BLaER1 treated with 17β-estradiol and CSF1 and Interleukin-3, amounts not matched to agents 10 nM and 100 nM (cell line): ENCODE measurements at regions not wholly inside any gene's neighbourhood (a gene's known extent, or its start where the extent isn't known, plus 50 kb on each side); places are given as distances from the start of the nearest gene placed in this dataset.
A peak's percentile ranks its signal among the peaks of the same experiment; 100 is the strongest.

Experiments
- H3K27ac ChIP-seq, 11 experiments: shearing (Covaris generic); formaldehyde crosslinking; 2 replicates each; pipeline ENCODE4 v1.8.1; 2022
- H3K27me3 ChIP-seq, 11 experiments: shearing (Covaris generic); formaldehyde crosslinking; 2 replicates each; pipeline ENCODE4 v1.8.1; 2022
- H3K36me3 ChIP-seq, 11 experiments: shearing (Covaris generic); formaldehyde crosslinking; 2 replicates each; pipeline ENCODE4 v1.8.1; 2022
- H3K4me1 ChIP-seq, 10 experiments: shearing (Covaris generic); formaldehyde crosslinking; 2 replicates each; pipeline ENCODE4 v1.8.1; 2022
- H3K4me2 ChIP-seq, 11 experiments: shearing (Covaris generic); formaldehyde crosslinking; 2 replicates each; pipeline ENCODE4 v1.8.1; 2022
- H3K4me3 ChIP-seq, 10 experiments: shearing (Covaris generic); formaldehyde crosslinking; 2 replicates each; pipeline ENCODE4 v1.8.1; 2022
- H3K9ac ChIP-seq, 11 experiments: shearing (Covaris generic); formaldehyde crosslinking; 2 replicates each; pipeline ENCODE4 v1.8.1; 2022
- H3K9me3 ChIP-seq, 11 experiments: shearing (Covaris generic); formaldehyde crosslinking; replicated peaks in 1 of 11; 2 replicates each; pipeline ENCODE4 v1.8.1; 2022
- H4K20me1 ChIP-seq, 11 experiments: shearing (Covaris generic); formaldehyde crosslinking; 2 replicates each; pipeline ENCODE4 v1.8.1; 2022
- Cebpa-rat ChIP-seq, 11 experiments: shearing (Covaris generic); IDR thresholded peaks; 2 replicates each; pipeline ENCODE4 v1.8.1; 2022

DNA sequence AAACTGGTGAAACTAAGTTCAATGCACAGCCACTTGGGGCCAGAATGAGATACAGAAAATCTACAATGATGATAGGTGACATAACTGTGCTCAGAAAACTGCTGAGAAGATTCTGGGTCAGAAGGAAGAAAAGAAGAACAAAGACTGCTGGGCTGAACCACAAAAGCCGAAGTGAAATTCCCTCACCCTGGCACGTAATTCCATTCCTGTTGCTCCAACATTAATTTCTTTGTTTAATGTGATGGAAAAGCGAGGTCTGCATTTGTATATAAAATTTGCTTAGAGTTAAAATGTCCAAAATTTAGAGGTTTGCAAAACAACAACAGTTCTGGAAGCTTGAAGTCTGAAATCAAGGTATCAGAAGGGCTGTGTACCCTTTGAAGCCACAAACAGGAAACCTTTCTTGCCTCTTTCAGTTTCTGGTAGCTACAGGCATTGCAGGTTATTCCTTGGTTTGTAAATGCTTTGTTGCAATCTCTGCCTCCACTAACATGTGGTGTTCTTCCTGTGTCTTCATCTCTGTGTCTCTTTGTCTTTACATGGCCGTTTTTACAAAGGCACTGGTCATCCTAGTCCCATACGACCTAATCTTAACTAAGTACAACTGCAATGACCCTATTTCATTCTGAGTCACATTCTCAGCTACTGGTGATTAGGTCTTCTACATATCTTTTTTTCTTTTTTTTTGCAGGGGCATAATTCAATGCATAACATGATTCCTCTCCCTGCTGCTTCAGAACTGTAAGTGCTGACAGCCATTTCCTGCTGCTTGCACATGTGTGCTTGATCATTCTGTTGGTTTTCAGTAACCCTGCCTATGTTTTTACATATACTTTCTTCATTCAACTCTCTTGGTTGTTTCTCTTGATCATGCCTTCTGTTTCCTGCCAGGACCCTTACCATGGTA is 603.0 kb upstream of the CDH8 start:
- no peaks in the 10 kb centered on the region for H3K9me3 ChIP-seq
- H3K4me1 ChIP-seq, result peaks cover 10 to 26% (median 19%) of the 10 kb centered on the region in 10 experiments
- H3K4me3 ChIP-seq, result no peak overlapping the region
- TF ChIP-seq Cebpa-rat (IDR thresholded peaks at IDR 0.05), result peak in 2 of 11 experiments; percentile 29 to 47; a peak in 2 of 22 replicates
- no peaks in the 10 kb centered on the region for H3K36me3 ChIP-seq
- H4K20me1 ChIP-seq, result no peaks in the 10 kb centered on the region
- H3K27me3 ChIP-seq, result no peaks in the 10 kb centered on the region
- peak overlapping the region in 4 of 11 experiments; percentile 13 to 55 (median 36); a peak in 6 of 22 replicates for H3K9ac ChIP-seq
- peak overlapping the region in 9 of 11 experiments; percentile 3 to 77 (median 49); a peak in 14 of 22 replicates for H3K27ac ChIP-seq
- peak overlapping the region; percentile 27 to 73 (median 47) for H3K4me2 ChIP-seq

DNA sequence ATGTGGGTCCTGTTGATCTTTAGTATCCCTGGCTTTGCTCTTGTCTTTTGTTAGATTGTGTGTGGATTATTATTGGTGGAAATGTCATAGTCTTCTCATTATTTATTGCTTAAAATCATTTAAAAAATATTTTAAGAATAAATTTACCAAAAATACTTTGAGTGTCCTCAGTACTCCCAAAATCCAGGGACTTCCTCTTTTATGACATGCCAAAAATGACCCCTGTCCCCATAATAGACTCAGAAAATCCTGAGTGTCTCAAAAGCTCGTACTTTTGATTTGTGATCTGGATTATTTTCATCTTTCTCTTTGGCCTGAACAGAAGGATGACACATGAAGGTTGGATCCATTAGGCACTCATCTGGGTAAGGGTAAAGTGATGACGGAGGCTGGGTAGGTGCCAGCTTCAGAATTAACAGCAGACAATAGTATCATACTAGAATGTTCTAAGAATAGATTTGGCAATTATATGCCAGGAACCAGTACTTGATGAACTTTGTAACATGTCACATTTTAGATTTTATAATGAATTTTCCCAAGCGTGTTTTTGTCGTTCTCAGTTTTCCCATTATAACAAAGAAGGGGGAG is 602.2 kb upstream of the CDH8 start:
- H3K9me3 ChIP-seq, result no peaks in the 10 kb centered on the region
- no peaks in the 10 kb centered on the region for H3K36me3 ChIP-seq
- no peaks in the 10 kb centered on the region for H3K27me3 ChIP-seq
- H3K4me3 ChIP-seq, result no peak overlapping the region
- peak overlapping the region; percentile 27 to 73 (median 47); a peak in 20 of 22 replicates for H3K4me2 ChIP-seq
- H4K20me1 ChIP-seq, result no peaks in the 10 kb centered on the region
- TF ChIP-seq Cebpa-rat (IDR thresholded peaks at IDR 0.05), result no peak
- peaks cover 10 to 26% (median 19%) of the 10 kb centered on the region in 10 experiments for H3K4me1 ChIP-seq
- H3K27ac ChIP-seq, result peak overlapping the region in 6 of 11 experiments; percentile 40 to 77 (median 60); a peak in 11 of 22 replicates
- peak overlapping the region in 1 of 11 experiments; percentile 39; a peak in 2 of 22 replicates for H3K9ac ChIP-seq

DNA sequence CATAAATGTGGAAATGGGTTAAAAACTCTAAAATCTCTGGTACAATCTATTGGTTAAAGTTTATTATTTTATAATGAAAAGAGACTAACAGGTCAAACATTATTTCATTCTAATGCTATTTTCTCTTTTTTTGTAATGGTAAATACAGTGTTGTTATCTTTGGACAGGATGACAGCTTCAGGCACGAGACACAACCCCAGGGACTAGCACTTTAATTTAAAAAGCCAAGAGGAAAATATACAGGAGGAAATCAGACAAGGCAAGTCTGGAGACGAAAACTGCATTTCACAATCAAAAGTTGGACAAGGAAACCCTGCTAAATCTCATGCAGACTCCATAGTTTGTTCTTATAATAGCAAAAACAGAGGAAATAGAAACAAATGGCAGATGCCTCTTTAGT is 589.1 kb upstream of the CDH8 start:
- Histone ChIP-seq H3K4me2 (no peak overlapping the region), H4K20me1 (no peaks in the 10 kb centered on the region), H3K4me3 (no peak overlapping the region), H3K36me3 (no peaks in the 10 kb centered on the region), H3K27ac (no peak overlapping the region), H3K9ac (no peak overlapping the region), H3K4me1 (no peaks in the 10 kb centered on the region), H3K27me3 (no peaks in the 10 kb centered on the region), H3K9me3 (no peaks in the 10 kb centered on the region)
- no peak for TF ChIP-seq Cebpa-rat (IDR thresholded peaks at IDR 0.05)

DNA sequence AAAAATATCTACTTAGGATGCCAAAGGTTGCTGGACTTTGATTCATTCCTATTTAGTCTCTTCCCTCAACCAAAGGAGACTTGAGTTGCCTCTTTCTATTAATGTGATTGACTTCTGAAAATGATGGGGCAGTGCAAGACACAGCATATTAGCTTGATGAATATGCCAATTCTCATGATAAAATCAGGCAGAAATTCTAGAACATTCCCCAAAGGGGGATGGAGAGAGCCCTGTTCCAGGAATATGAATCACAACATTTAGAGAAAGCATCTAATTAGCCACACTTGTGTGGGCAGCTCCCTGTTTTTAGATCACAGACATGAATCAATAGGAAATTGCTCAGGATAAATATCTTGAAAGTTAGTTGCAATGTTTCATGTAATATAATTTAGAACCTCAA is 584.0 kb upstream of the CDH8 start:
- no peak for TF ChIP-seq Cebpa-rat (IDR thresholded peaks at IDR 0.05)
- no peaks in the 10 kb centered on the region for H3K27me3 ChIP-seq

DNA sequence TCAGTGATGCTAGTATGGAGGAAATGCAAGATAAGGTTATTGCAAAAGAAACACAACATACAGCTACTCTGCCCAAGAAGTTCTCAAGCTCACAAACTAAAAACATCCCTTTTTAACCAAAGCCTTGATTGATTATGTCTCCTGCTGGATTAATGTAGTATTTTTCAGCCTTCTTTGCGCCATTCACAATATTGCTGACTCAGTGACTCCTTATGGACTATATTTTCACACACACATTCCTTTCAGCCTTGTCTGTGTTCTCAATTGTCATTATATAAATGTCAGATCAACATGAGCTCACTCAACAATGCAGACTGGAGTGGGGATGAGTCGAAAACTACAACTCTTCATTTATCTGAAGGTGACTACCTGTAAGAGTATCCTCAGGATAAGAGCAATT is 579.3 kb upstream of the CDH8 start:
- Histone ChIP-seq H3K4me3 (no peak overlapping the region), H3K9me3 (no peaks in the 10 kb centered on the region; a peak in 1 of 22 replicates), H3K4me1 (no peaks in the 10 kb centered on the region), H3K9ac (no peak overlapping the region), H4K20me1 (no peaks in the 10 kb centered on the region), H3K27ac (no peak overlapping the region), H3K4me2 (no peak overlapping the region), H3K27me3 (no peaks in the 10 kb centered on the region), H3K36me3 (no peaks in the 10 kb centered on the region)
- TF ChIP-seq Cebpa-rat (IDR thresholded peaks at IDR 0.05), result no peak

More for the DNA sequence above, 584.0 kb upstream of the CDH8 start:
- no peaks in the 10 kb centered on the region for H3K36me3 ChIP-seq
- H3K4me3 ChIP-seq, result no peak overlapping the region
- H3K4me1 ChIP-seq, result no peaks in the 10 kb centered on the region
- H3K4me2 ChIP-seq, result no peak overlapping the region
- no peak overlapping the region for H3K9ac ChIP-seq
- H3K9me3 ChIP-seq, result no peaks in the 10 kb centered on the region; a peak in 1 of 22 replicates
- H4K20me1 ChIP-seq, result no peaks in the 10 kb centered on the region
- no peak overlapping the region for H3K27ac ChIP-seq

DNA sequence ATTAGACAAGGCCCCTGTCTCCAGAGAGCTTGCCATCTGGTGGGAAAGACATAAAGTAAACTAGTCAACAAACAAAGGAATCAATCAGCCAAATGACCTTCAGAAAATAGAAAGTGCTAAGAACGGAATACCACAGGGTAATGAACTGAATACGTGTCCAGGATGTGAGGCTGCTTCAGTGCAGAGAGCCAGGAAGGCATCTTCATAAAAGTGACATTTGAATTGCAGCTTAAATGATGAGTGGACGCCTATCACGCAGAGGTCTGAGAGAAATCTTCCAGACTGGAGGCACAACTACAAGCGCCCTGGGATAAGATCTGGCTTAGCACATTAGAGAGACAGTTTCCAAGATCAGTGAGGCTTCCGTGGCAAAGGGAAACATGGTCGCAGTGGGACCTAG is 574.1 kb upstream of the CDH8 start:
- H3K4me1 ChIP-seq, result no peaks in the 10 kb centered on the region

DNA sequence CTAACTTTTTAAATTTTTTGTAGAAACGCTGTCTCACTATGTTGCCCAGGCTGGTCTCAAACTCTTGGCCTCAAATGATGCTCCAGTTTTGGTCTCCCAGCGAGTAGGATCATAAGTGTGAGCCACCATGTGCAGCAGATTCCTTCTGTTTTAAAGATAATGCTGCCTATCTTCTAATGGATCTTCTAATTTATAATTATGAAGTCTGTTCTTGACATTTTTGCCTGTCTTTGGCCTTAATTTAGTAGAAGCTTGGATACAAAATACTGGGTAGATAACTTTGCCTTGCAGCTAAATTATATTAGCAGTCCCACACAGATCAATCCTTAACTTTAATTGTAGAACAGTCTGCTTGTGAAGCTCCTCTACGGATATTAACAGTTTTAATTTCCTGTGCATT is 566.6 kb upstream of the CDH8 start:
- no peaks in the 10 kb centered on the region for H3K4me1 ChIP-seq

More for the DNA sequence above, 574.1 kb upstream of the CDH8 start:
- TF ChIP-seq Cebpa-rat (IDR thresholded peaks at IDR 0.05), result no peak
- Histone ChIP-seq H4K20me1 (no peaks in the 10 kb centered on the region), H3K27ac (no peak overlapping the region), H3K4me2 (no peak overlapping the region), H3K27me3 (no peaks in the 10 kb centered on the region), H3K4me3 (no peak overlapping the region), H3K9ac (no peak overlapping the region), H3K9me3 (no peaks in the 10 kb centered on the region), H3K36me3 (no peaks in the 10 kb centered on the region)

DNA sequence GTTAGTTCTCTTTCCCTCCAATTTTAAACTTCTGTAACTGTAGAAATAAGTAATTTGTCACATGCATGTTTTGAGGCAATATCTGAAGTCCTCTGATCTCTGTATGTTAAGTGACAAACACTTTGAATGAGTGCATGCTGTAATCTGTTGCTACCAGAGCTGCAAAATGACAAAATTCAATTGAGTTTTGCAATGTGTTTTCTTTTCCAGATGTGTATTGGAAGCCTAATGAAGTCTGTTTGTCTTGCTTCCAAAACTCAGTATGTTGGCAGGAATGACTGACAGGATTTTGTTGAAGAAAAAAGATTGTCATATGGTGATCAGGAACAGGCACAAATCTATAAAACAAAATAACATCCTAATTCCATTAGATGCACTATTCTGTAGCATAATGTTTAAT is 561.6 kb upstream of the CDH8 start:
- H3K36me3 ChIP-seq, result no peaks in the 10 kb centered on the region
- H3K4me3 ChIP-seq, result no peak overlapping the region
- no peaks in the 10 kb centered on the region for H4K20me1 ChIP-seq
- no peaks in the 10 kb centered on the region for H3K4me1 ChIP-seq
- TF ChIP-seq Cebpa-rat (IDR thresholded peaks at IDR 0.05), result no peak
- no peaks in the 10 kb centered on the region for H3K9me3 ChIP-seq
- no peak overlapping the region for H3K4me2 ChIP-seq
- H3K27me3 ChIP-seq, result no peaks in the 10 kb centered on the region
- H3K9ac ChIP-seq, result no peak overlapping the region
- no peak overlapping the region for H3K27ac ChIP-seq

More for the DNA sequence above, 566.6 kb upstream of the CDH8 start:
- Histone ChIP-seq H4K20me1 (no peaks in the 10 kb centered on the region), H3K9me3 (no peaks in the 10 kb centered on the region), H3K27me3 (no peaks in the 10 kb centered on the region), H3K9ac (no peak overlapping the region), H3K4me2 (no peak overlapping the region), H3K4me3 (no peak overlapping the region), H3K36me3 (no peaks in the 10 kb centered on the region), H3K27ac (no peak overlapping the region)
- TF ChIP-seq Cebpa-rat (IDR thresholded peaks at IDR 0.05), result no peak

DNA sequence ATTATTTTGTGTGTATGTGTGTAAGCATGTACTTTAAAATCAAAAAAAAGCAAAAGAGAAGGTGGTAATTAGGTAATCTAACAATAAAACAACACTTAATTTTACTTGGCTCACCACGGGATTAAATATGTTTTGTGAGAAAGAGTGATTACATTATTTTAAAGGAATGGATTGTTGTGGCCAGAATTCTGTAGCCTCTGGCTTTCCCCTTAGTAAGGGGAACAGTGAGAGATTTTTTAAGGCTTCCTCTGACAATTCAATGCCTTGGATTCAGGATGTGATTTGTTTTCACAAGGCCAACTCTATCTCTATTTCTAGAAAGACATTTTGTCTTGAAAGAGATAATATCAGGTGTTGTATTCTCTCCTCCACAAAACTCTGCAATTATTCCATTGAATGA is 560.3 kb upstream of the CDH8 start:
- Histone ChIP-seq H3K4me3 (no peak overlapping the region), H3K4me2 (no peak overlapping the region), H3K36me3 (no peaks in the 10 kb centered on the region), H3K4me1 (no peaks in the 10 kb centered on the region), H3K9ac (no peak overlapping the region), H3K27ac (no peak overlapping the region), H3K27me3 (no peaks in the 10 kb centered on the region), H4K20me1 (no peaks in the 10 kb centered on the region), H3K9me3 (no peaks in the 10 kb centered on the region)
- no peak for TF ChIP-seq Cebpa-rat (IDR thresholded peaks at IDR 0.05)
